ENCODE measurements at regions not wholly inside any gene's neighbourhood (a gene's known extent, or its start where the extent isn't known, plus 50 kb on each side); places are given as distances from the start of the nearest gene placed in this dataset.

- TF ChIP-seq, protein P1, sequence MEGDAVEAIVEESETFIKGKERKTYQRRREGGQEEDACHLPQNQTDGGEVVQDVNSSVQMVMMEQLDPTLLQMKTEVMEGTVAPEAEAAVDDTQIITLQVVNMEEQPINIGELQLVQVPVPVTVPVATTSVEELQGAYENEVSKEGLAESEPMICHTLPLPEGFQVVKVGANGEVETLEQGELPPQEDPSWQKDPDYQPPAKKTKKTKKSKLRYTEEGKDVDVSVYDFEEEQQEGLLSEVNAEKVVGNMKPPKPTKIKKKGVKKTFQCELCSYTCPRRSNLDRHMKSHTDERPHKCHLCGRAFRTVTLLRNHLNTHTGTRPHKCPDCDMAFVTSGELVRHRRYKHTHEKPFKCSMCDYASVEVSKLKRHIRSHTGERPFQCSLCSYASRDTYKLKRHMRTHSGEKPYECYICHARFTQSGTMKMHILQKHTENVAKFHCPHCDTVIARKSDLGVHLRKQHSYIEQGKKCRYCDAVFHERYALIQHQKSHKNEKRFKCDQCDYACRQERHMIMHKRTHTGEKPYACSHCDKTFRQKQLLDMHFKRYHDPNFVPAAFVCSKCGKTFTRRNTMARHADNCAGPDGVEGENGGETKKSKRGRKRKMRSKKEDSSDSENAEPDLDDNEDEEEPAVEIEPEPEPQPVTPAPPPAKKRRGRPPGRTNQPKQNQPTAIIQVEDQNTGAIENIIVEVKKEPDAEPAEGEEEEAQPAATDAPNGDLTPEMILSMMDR (IDR thresholded peaks at IDR 0.05; ENCODE audit: low read length): no peak
- no peak for TF ChIP-seq EZH2 (optimal IDR thresholded peaks at IDR 0.05; ENCODE audit: low read depth, low read length)
Observed at GRCh38 chr5:1670351-1670750, 129.3 kb downstream of the MRPL36 start.
